Ascending aorta (tissue), 2 donors: ENCODE measurements at regions not wholly inside any gene's neighbourhood (a gene's known extent, or its start where the extent isn't known, plus 50 kb on each side); places are given as distances from the start of the nearest gene placed in this dataset.

ENCODE experiments used
- DNase-seq, 2 donors: peaks; one replicate each; pipeline ENCODE4 v3.0.0-alpha.2; 2019; ENCODE audit warnings: low spot score in 2 of 2
- H3K27ac ChIP-seq, 2 donors: fragments of 200-600 bp; sonication (generic); one replicate each; pipeline ENCODE4 v1.5.1; 2016 to 2017; ENCODE audit warnings: mild to moderate bottlenecking in 1 of 2
- H3K27me3 ChIP-seq: fragments of 200-600 bp; sonication (generic); one replicate; pipeline ENCODE4 v1.5.1; 2017
- H3K36me3 ChIP-seq, 2 donors: fragments of 200-600 bp; sonication (generic); one replicate each; pipeline ENCODE4 v1.5.1; 2016
- H3K4me1 ChIP-seq, 2 donors: fragments of 200-600 bp; sonication (generic); one replicate each; pipeline ENCODE4 v1.5.1; 2016 to 2017; ENCODE audit warnings: mild to moderate bottlenecking in 1 of 2
- H3K4me3 ChIP-seq, 2 donors: fragments of 200-600 bp; sonication (generic); one replicate each; pipeline ENCODE4 v1.5.1; 2016 to 2017; ENCODE audit warnings: mild to moderate bottlenecking in 1 of 2
- H3K9me3 ChIP-seq, 2 donors: fragments of 200-600 bp; sonication (generic); one replicate each; pipeline ENCODE4 v1.5.1; 2016
- intact Hi-C: fragments of 100-400 bp; cut with DNase I; formaldehyde crosslinking; loops from one replicate; pipeline ENCODE4 v1.15.1; 2023
- TF ChIP-seq, protein P1 (sequence below), 3 experiments: fragments of 200-600 bp in 2 of 3; fragments of 450-650 bp in 1 of 3; sonication (generic) in 2 of 3; IDR thresholded peaks; one replicate each; pipeline ENCODE4 v1.5.1; 2016 to 2019; ENCODE audit warnings: antibody characterized with exemption in 3 of 3, mild to moderate bottlenecking in 1 of 3, moderate library complexity in 1 of 3

DNA sequence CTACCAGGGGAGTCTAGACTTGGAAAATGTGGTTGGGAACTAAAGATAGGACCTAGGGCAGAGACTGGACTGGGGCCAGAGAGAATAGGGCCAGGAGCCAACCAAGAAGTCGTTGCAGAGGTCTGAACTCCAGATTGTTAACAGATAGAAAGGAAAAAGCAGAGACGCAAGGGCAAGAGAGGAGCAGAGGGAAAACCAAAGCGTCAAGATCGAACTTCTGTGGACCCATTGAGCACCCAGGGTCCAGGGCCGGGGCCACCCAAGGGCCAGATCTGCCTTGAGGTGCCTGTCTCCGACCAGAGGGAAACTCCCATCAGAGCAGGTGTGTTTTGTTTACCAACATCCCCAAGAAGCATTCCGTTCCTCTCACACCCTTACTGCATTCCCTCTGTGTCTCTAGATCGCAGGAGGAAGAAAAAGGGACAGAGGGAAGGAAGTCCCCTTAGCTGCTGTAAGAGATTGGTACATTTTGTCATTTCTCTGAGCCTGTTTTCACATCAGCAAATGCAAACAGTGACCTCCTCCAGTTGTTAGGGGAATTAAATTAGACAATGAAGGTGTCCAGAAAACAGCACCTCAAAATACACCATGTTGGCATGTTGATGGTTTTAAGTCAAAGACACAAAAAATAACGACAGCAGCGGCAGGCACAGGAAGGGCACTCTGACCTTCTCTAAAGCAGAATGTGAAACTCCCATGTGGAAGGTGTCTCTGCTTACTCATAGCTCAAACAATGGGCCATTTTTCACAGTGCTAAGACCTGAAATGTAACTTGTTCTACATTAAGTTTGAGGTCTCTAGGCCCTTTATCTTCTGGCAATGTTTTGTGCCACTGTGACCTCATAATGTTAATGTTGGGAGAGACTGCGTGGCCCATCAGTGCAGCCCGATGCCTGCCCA lies 105.8 kb upstream of the RAB4A start:
- H3K4me1 ChIP-seq = no peaks in the 10 kb centered on the region
- intact Hi-C loops = no loop called here
- H3K27me3 ChIP-seq = no peaks in the 10 kb centered on the region
- H3K27ac ChIP-seq = no peak overlapping the region
- H3K36me3 ChIP-seq = no peaks in the 10 kb centered on the region
- TF ChIP-seq, protein P1, sequence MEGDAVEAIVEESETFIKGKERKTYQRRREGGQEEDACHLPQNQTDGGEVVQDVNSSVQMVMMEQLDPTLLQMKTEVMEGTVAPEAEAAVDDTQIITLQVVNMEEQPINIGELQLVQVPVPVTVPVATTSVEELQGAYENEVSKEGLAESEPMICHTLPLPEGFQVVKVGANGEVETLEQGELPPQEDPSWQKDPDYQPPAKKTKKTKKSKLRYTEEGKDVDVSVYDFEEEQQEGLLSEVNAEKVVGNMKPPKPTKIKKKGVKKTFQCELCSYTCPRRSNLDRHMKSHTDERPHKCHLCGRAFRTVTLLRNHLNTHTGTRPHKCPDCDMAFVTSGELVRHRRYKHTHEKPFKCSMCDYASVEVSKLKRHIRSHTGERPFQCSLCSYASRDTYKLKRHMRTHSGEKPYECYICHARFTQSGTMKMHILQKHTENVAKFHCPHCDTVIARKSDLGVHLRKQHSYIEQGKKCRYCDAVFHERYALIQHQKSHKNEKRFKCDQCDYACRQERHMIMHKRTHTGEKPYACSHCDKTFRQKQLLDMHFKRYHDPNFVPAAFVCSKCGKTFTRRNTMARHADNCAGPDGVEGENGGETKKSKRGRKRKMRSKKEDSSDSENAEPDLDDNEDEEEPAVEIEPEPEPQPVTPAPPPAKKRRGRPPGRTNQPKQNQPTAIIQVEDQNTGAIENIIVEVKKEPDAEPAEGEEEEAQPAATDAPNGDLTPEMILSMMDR (IDR thresholded peaks at IDR 0.05) = no peak
- no peak for DNase-seq
- no peaks in the 10 kb centered on the region for H3K9me3 ChIP-seq
- H3K4me3 ChIP-seq = no peak overlapping the region

DNA sequence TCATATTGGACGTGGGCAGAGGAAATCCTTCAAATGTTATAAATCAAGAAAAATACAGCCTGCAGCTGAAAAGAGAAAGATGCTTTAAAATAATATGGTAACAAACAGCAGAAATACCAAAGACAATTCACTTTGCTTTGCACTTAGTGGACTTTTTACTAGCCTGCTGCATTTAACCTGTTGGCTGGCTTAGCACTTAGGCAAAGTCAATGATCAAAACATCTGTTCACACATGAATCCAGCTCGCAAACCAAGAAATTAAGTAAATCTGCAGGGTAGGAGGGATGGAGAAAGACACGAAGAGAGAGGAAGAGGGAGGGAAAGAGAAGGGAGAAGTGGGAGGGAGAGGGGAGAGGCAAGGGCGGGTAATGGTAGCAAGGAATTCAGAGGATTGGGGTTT lies 103.6 kb upstream of the RAB4A start:
- H3K27me3 ChIP-seq = no peaks in the 10 kb centered on the region
- TF ChIP-seq, protein P1 (IDR thresholded peaks at IDR 0.05) = no peak
- H3K4me3 ChIP-seq = no peak overlapping the region
- no peak for DNase-seq
- H3K9me3 ChIP-seq = no peaks in the 10 kb centered on the region
- no peaks in the 10 kb centered on the region for H3K36me3 ChIP-seq
- H3K27ac ChIP-seq = no peak overlapping the region
- H3K4me1 ChIP-seq = no peaks in the 10 kb centered on the region
- intact Hi-C loops = no loop called here

DNA sequence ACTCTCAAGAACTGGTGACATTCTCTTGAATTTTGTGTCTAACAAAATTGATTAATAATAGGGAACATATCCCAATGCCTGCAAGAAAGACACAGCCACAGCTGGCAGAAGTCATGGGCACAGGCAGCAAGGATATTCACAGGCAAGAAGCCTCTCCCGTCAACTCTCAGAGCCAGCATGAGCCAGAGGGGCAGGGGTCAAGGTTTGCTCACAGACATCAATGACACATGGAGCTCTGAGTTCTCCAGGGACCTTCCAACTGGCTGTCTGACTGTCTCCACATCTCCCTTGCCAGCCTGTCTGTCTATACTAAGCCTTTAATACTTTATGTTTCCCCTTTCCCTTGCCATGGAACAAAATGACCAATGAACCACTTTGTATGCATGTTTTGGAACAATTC lies 101.5 kb upstream of the RAB4A start:
- Histone ChIP-seq H3K36me3 (no peaks in the 10 kb centered on the region), H3K4me3 (no peak overlapping the region), H3K27me3 (no peaks in the 10 kb centered on the region), H3K9me3 (no peaks in the 10 kb centered on the region), H3K4me1 (no peaks in the 10 kb centered on the region), H3K27ac (no peak overlapping the region)
- TF ChIP-seq, protein P1 (IDR thresholded peaks at IDR 0.05) = no peak
- intact Hi-C loops = no loop called here
- no peak for DNase-seq

DNA sequence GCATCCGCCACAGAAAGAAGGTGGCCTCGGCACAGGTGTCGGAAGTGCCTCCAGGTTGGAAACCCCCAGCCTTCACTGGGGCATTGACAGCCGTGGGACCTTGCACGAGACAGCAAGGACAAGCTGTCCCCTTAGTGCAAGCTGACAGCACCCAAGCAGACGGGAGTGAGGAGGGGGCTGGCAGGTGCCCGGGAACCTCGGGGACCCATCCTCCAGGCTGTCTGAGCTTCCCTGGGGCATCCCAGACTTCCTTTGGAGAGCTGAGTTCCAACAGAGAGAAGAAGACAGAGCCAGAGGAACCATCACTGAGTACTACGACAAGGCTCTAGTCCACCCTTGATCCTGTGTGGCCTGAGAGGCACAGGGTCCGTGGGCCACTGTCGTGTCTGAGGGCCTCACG lies 100.6 kb upstream of the RAB4A start:
- Histone ChIP-seq H3K27ac (no peak overlapping the region), H3K36me3 (no peaks in the 10 kb centered on the region), H3K9me3 (no peaks in the 10 kb centered on the region), H3K4me1 (no peaks in the 10 kb centered on the region), H3K27me3 (no peaks in the 10 kb centered on the region), H3K4me3 (no peak overlapping the region)
- TF ChIP-seq, protein P1 (IDR thresholded peaks at IDR 0.05) = no peak
- no peak for DNase-seq
- intact Hi-C loops = no loop called here

DNA sequence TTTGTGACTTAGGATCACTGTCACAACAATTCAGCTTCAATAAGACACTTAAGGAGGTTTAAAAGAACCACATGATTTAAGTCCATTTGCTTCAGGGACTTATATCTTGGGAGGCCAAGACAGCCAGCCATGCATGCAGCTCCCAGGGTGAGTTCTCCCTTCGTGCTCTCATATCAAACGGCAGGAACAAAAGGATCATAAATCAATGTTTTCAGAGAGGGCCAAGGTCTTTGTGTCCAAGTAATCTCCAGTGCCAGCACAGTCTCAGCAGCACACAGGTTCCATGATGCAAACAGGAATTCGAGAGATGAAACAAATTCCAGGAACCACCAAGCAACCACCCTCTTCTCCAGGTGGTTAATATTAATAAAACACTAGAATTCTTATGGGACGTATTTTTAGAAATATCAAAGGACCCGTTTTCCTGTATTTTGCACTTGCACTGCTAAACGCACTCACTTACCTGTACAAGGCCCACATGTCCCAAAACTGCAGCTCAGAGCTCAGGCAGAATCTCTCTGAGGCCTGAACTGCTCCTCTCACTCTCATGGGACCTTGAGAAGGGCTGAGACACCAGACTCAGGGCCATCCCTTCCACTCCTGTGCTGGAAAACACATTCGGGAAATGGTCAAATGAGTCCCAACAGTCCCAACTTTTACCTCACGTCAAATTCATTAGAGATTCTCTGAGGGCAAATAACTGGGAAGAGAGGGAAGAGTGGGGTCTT lies 100.0 kb upstream of the RAB4A start:
- TF ChIP-seq, protein P1 (IDR thresholded peaks at IDR 0.05) = no peak
- Histone ChIP-seq H3K4me1 (no peaks in the 10 kb centered on the region), H3K9me3 (no peaks in the 10 kb centered on the region), H3K27me3 (no peaks in the 10 kb centered on the region), H3K4me3 (no peak overlapping the region), H3K27ac (no peak overlapping the region), H3K36me3 (no peaks in the 10 kb centered on the region)
- no peak for DNase-seq
- intact Hi-C loops = no loop called here
